ENCODE measurements at regions not wholly inside any gene's neighbourhood (a gene's known extent, or its start where the extent isn't known, plus 50 kb on each side); places are given as distances from the start of the nearest gene placed in this dataset.

- Mint-ChIP-seq H3K36me3 (ENCODE audit: insufficient read depth) (no peaks in the 10 kb centered on the region), H3K9me3 (peaks cover 0 to 14% of the 10 kb centered on the region in 2 donors), H3K4me3 (no peak overlapping the region), H3K27me3 (peaks cover 9 to 19% of the 10 kb centered on the region in 2 donors), H3K27ac (no peak overlapping the region), H3K4me1 (ENCODE audit: low read depth in 2 of 2) (no peaks in the 10 kb centered on the region)
- DNase-seq (no peak), ATAC-seq (replicated peaks) (no peak)
Observed at GRCh38 chr15:29560896-29561295, 261.4 kb downstream of the TJP1 start.

GRCh38 chr15:29558261-29558660 lies 264.0 kb downstream of the TJP1 start:
- peaks cover 0 to 14% of the 10 kb centered on the region in 2 donors for H3K9me3 Mint-ChIP-seq
- H3K36me3 Mint-ChIP-seq (ENCODE audit: insufficient read depth), result no peaks in the 10 kb centered on the region
- ATAC-seq (replicated peaks) (no peak), DNase-seq (no peak)
- no peaks in the 10 kb centered on the region for H3K4me1 Mint-ChIP-seq (ENCODE audit: low read depth in 2 of 2)
- H3K27ac Mint-ChIP-seq, result no peak overlapping the region
- peaks cover 9 to 19% of the 10 kb centered on the region in 2 donors for H3K27me3 Mint-ChIP-seq
- H3K4me3 Mint-ChIP-seq, result no peak overlapping the region

DNA sequence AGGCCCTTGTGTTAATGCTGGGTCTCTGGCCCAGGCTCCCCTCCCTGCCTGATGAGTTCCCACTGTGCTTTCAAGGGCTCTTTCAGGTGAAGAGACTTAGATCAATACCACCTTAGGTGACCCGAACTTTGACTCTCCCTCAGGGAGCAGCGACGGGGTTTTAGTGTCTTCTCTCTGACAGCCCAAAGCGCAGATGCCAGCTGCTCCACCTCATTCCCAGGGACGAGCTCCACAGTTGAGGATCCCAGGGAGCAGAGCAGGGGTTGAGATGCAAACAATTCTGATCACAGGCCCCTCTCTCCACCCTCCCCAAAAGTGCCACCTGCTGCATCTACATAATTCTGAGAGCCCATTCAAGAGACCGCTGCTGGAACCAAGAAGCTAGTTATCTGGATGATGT lies 265.1 kb downstream of the TJP1 start:
- Mint-ChIP-seq H3K27ac (no peak overlapping the region), H3K9me3 (peaks cover 0 to 14% of the 10 kb centered on the region in 2 donors), H3K36me3 (ENCODE audit: insufficient read depth) (no peaks in the 10 kb centered on the region), H3K27me3 (peaks cover 9 to 19% of the 10 kb centered on the region in 2 donors), H3K4me3 (no peak overlapping the region), H3K4me1 (ENCODE audit: low read depth in 2 of 2) (no peaks in the 10 kb centered on the region)
- DNase-seq (no peak), ATAC-seq (replicated peaks) (no peak)

GRCh38 chr15:29556380-29556779 lies 265.9 kb downstream of the TJP1 start:
- H3K27me3 Mint-ChIP-seq, result peaks cover 9 to 19% of the 10 kb centered on the region in 2 donors
- no peak for DNase-seq
- no peaks in the 10 kb centered on the region for H3K4me1 Mint-ChIP-seq (ENCODE audit: low read depth in 2 of 2)

DNA sequence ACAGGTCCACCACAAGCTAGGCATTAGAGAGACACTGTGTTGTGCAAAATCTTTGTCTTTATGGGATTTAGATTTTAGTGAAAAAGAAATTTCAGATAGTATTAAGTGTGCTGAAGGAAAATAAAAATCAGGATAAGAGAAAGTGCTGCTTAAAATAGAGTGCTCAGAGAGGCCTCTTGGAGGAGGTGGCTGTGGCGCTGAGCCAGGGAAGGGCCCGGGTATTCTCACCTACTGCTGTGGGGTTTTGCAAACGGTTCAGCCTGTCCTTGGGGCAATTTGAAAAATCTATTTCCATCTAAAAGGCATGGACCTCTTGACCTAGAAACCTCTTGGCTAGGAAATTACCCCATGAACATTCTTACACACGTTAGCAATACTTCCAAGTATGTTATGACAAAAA lies 267.7 kb downstream of the TJP1 start:
- no peak for ATAC-seq (replicated peaks)
- no peaks in the 10 kb centered on the region for H3K36me3 Mint-ChIP-seq (ENCODE audit: insufficient read depth)
- no peak for DNase-seq
- H3K9me3 Mint-ChIP-seq, result peaks cover 3 to 4% of the 10 kb centered on the region in 2 donors
- H3K4me1 Mint-ChIP-seq (ENCODE audit: low read depth in 2 of 2), result no peaks in the 10 kb centered on the region
- no peak overlapping the region for H3K4me3 Mint-ChIP-seq
- H3K27me3 Mint-ChIP-seq, result peaks cover 10 to 11% of the 10 kb centered on the region in 2 donors
- H3K27ac Mint-ChIP-seq, result no peak overlapping the region

More at GRCh38 chr15:29556380-29556779, 265.9 kb downstream of the TJP1 start:
- Mint-ChIP-seq H3K27ac (no peak overlapping the region), H3K9me3 (peaks cover 0 to 8% of the 10 kb centered on the region in 2 donors), H3K36me3 (ENCODE audit: insufficient read depth) (no peaks in the 10 kb centered on the region), H3K4me3 (no peak overlapping the region)
- ATAC-seq (replicated peaks), result no peak

- H3K4me3 Mint-ChIP-seq, result no peak overlapping the region
- H3K9me3 Mint-ChIP-seq, result peaks cover 0 to 6% of the 10 kb centered on the region in 2 donors
- no peak for DNase-seq
- no peaks in the 10 kb centered on the region for H3K4me1 Mint-ChIP-seq (ENCODE audit: low read depth in 2 of 2)
- no peak overlapping the region for H3K27ac Mint-ChIP-seq
- H3K27me3 Mint-ChIP-seq, result peaks cover 0 to 8% of the 10 kb centered on the region in 2 donors
- H3K36me3 Mint-ChIP-seq (ENCODE audit: insufficient read depth), result no peaks in the 10 kb centered on the region
- no peak for ATAC-seq (replicated peaks)
Observed at GRCh38 chr15:29550834-29551465, 271.3 kb downstream of the TJP1 start.

GRCh38 chr15:29548006-29548405 lies 274.3 kb downstream of the TJP1 start:
- ATAC-seq (replicated peaks), result no peak

GRCh38 chr15:29544513-29545128 lies 275.0 kb upstream of the NSMCE3 start:
- DNase-seq (no peak), ATAC-seq (replicated peaks) (no peak)
- peaks cover 6 to 15% of the 10 kb centered on the region in 2 donors for H3K9me3 Mint-ChIP-seq
- no peaks in the 10 kb centered on the region for H3K4me1 Mint-ChIP-seq (ENCODE audit: low read depth in 2 of 2)
- no peak overlapping the region for H3K27ac Mint-ChIP-seq
- peaks cover 3% of the 10 kb centered on the region for H3K36me3 Mint-ChIP-seq (ENCODE audit: insufficient read depth)
- peaks cover 9 to 18% of the 10 kb centered on the region in 2 donors for H3K27me3 Mint-ChIP-seq
- H3K4me3 Mint-ChIP-seq, result no peak overlapping the region

More at GRCh38 chr15:29548006-29548405, 274.3 kb downstream of the TJP1 start:
- Mint-ChIP-seq H3K4me3 (no peak overlapping the region), H3K4me1 (ENCODE audit: low read depth in 2 of 2) (no peaks in the 10 kb centered on the region), H3K36me3 (ENCODE audit: insufficient read depth) (no peaks in the 10 kb centered on the region), H3K27me3 (peaks cover under 1 to 10% of the 10 kb centered on the region in 2 donors), H3K9me3 (peaks cover 0 to 7% of the 10 kb centered on the region in 2 donors), H3K27ac (no peak overlapping the region)
- no peak for DNase-seq

DNA sequence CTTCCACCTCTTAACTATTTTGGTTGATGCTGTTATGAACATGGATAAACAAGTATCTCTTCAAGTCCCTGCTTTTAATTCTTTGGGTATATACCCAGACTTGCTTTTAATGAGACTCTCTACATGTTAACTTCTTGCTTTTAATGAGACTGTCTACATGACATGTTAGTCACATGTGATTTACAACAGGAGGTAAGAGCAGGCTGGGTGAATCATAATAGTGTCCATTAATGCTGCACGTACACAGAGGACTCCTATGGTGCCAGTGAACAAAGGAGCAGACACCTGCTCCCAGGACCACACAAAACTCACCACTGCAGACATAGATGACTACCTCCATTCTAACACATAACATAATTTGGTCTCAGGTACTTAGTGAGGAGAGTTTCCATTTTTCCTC lies 273.4 kb upstream of the NSMCE3 start:
- no peak for DNase-seq
- H3K9me3 Mint-ChIP-seq, result peaks cover 6 to 15% of the 10 kb centered on the region in 2 donors
- ATAC-seq (replicated peaks), result no peak
- no peak overlapping the region for H3K27ac Mint-ChIP-seq
- peaks cover 3% of the 10 kb centered on the region for H3K36me3 Mint-ChIP-seq (ENCODE audit: insufficient read depth)
- H3K4me3 Mint-ChIP-seq, result no peak overlapping the region
- H3K27me3 Mint-ChIP-seq, result peaks cover 9 to 21% of the 10 kb centered on the region in 2 donors
- H3K4me1 Mint-ChIP-seq (ENCODE audit: low read depth in 2 of 2), result no peaks in the 10 kb centered on the region

- Mint-ChIP-seq H3K9me3 (peaks cover 6 to 15% of the 10 kb centered on the region in 2 donors), H3K4me1 (ENCODE audit: low read depth in 2 of 2) (no peaks in the 10 kb centered on the region), H3K36me3 (ENCODE audit: insufficient read depth) (peaks cover 3% of the 10 kb centered on the region), H3K4me3 (no peak overlapping the region), H3K27me3 (peaks cover 15 to 24% of the 10 kb centered on the region in 2 donors), H3K27ac (no peak overlapping the region)
- ATAC-seq (replicated peaks) (no peak), DNase-seq (no peak)
Observed at GRCh38 chr15:29541309-29541708, 271.7 kb upstream of the NSMCE3 start.

DNA sequence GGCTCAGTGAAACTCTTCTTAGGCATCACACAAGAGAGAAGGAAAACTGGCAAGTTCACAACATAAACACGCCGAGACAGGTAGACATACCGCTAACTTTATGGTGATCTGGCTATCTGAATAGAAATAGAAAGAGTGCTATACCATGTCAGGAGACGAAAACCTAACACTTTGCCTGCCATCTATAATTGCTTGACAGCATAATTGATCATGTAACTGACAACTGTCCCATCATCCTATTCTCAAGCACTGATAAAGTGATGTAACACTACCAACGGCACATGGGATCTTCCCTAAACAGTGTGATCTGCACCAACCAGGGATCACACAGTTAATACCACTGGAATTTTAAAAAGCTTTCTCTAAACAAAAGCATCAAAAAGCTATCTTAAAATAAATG lies 270.9 kb upstream of the NSMCE3 start:
- Mint-ChIP-seq H3K4me1 (ENCODE audit: low read depth in 2 of 2) (no peaks in the 10 kb centered on the region), H3K27me3 (peaks cover 15 to 24% of the 10 kb centered on the region in 2 donors), H3K9me3 (peaks cover 3 to 15% of the 10 kb centered on the region in 2 donors), H3K36me3 (ENCODE audit: insufficient read depth) (peaks cover 3% of the 10 kb centered on the region), H3K4me3 (no peak overlapping the region), H3K27ac (no peak overlapping the region)
- DNase-seq, result no peak
- no peak for ATAC-seq (replicated peaks)

DNA sequence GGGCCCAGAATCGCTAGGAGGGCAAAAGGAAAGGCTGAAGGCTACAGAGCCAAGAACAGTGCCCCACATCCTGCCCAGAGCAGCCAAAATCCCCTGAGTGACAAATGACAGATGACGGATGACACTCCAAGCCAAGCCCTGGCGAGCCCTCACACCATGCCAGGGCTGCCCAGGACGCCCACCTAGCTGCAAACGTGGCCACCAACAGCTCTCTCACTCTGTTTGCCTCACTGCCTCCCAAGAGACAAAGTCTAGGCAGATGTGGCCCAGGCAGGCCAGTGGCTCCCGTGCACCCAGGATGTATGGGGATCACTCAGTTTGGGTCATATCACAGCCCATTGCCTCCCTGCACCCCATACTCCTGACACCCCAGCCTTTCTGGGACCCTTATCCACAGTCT lies 270.1 kb upstream of the NSMCE3 start:
- DNase-seq, result no peak
- peaks cover 3 to 15% of the 10 kb centered on the region in 2 donors for H3K9me3 Mint-ChIP-seq

GRCh38 chr15:29538044-29538443 lies 268.4 kb upstream of the NSMCE3 start:
- Mint-ChIP-seq H3K27me3 (peaks cover 15 to 23% of the 10 kb centered on the region in 2 donors), H3K4me3 (no peak overlapping the region), H3K27ac (no peak overlapping the region), H3K36me3 (ENCODE audit: insufficient read depth) (peaks cover 3% of the 10 kb centered on the region), H3K4me1 (ENCODE audit: low read depth in 2 of 2) (no peaks in the 10 kb centered on the region), H3K9me3 (peaks cover 2 to 15% of the 10 kb centered on the region in 2 donors)
- no peak for DNase-seq
- no peak for ATAC-seq (replicated peaks)

More for the DNA sequence above, 270.1 kb upstream of the NSMCE3 start:
- H3K27ac Mint-ChIP-seq, result no peak overlapping the region
- H3K4me3 Mint-ChIP-seq, result no peak overlapping the region
- ATAC-seq (replicated peaks), result no peak
- H3K27me3 Mint-ChIP-seq, result peaks cover 15 to 24% of the 10 kb centered on the region in 2 donors
- peaks cover 3% of the 10 kb centered on the region for H3K36me3 Mint-ChIP-seq (ENCODE audit: insufficient read depth)
- no peaks in the 10 kb centered on the region for H3K4me1 Mint-ChIP-seq (ENCODE audit: low read depth in 2 of 2)

DNA sequence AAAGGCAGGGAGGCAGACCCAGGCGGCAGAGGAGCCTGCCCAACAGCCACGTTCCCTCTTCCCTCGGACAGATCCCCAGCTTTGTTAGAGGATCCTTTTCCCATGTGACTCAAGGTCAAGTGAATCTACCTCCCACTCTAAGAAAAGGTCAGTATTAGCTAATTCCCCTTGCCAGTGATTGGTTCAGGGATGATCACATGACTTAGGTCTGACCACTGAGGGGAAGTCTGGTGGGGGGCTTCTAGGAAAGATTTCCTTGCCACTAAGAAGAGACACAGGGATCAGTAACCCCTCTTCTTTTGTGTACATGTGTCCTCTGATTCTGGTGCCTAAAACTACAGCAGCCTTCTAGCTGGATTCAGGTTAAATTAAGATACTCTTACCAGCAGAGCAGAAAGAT lies 266.3 kb upstream of the NSMCE3 start:
- no peaks in the 10 kb centered on the region for H3K36me3 Mint-ChIP-seq (ENCODE audit: insufficient read depth)
- H3K4me3 Mint-ChIP-seq, result no peak overlapping the region
- peaks cover 7 to 13% of the 10 kb centered on the region in 2 donors for H3K27me3 Mint-ChIP-seq
- no peak for DNase-seq
- H3K27ac Mint-ChIP-seq, result no peak overlapping the region
- ATAC-seq (replicated peaks), result no peak
- no peaks in the 10 kb centered on the region for H3K4me1 Mint-ChIP-seq (ENCODE audit: low read depth in 2 of 2)
- peaks cover 3 to 5% of the 10 kb centered on the region in 2 donors for H3K9me3 Mint-ChIP-seq
